ENCODE measurements at regions not wholly inside any gene's neighbourhood (a gene's known extent, or its start where the extent isn't known, plus 50 kb on each side); places are given as distances from the start of the nearest gene placed in this dataset.

- H3K4me3 ChIP-seq (ENCODE audit: low read depth, low read length): no peak overlapping the region
- no peak for TF ChIP-seq CTCF (IDR thresholded peaks at IDR 0.05; ENCODE audit: low read depth, low read length)
These were observed 398.6 kb upstream of the FLRT2 start for GRCh38 chr14:85131226-85131922.

- no peak overlapping the region for H3K4me3 ChIP-seq (ENCODE audit: low read depth, low read length)
- TF ChIP-seq CTCF (IDR thresholded peaks at IDR 0.05; ENCODE audit: low read depth, low read length): no peak
These were observed 387.0 kb upstream of the FLRT2 start for GRCh38 chr14:85142982-85143381.

- no peak overlapping the region for H3K4me3 ChIP-seq (ENCODE audit: low read depth, low read length)
- TF ChIP-seq CTCF (IDR thresholded peaks at IDR 0.05; ENCODE audit: low read depth, low read length): no peak
These were observed 383.2 kb upstream of the FLRT2 start for GRCh38 chr14:85146779-85147178.

GRCh38 chr14:85150166-85150565 is 379.8 kb upstream of the FLRT2 start:
- no peak for TF ChIP-seq CTCF (IDR thresholded peaks at IDR 0.05; ENCODE audit: low read depth, low read length)
- no peak overlapping the region for H3K4me3 ChIP-seq (ENCODE audit: low read depth, low read length)

GRCh38 chr14:85154714-85155113 is 375.2 kb upstream of the FLRT2 start:
- H3K4me3 ChIP-seq (ENCODE audit: low read depth, low read length): no peak overlapping the region
- no peak for TF ChIP-seq CTCF (IDR thresholded peaks at IDR 0.05; ENCODE audit: low read depth, low read length)

GRCh38 chr14:85156319-85156718 is 373.6 kb upstream of the FLRT2 start:
- H3K4me3 ChIP-seq (ENCODE audit: low read depth, low read length): no peak overlapping the region
- no peak for TF ChIP-seq CTCF (IDR thresholded peaks at IDR 0.05; ENCODE audit: low read depth, low read length)

GRCh38 chr14:85159726-85160125 is 370.2 kb upstream of the FLRT2 start:
- no peak for TF ChIP-seq CTCF (IDR thresholded peaks at IDR 0.05; ENCODE audit: low read depth, low read length)
- no peak overlapping the region for H3K4me3 ChIP-seq (ENCODE audit: low read depth, low read length)

Measured in WI38 (cell line).